H1 (cell line): ENCODE measurements at regions not wholly inside any gene's neighbourhood (a gene's known extent, or its start where the extent isn't known, plus 50 kb on each side); places are given as distances from the start of the nearest gene placed in this dataset.

ENCODE experiments used
- ATF2 ChIP-seq: IDR thresholded peaks from 2 replicates; pipeline ENCODE4 v1.6.1; 2012; ENCODE audit warnings: low read length, inconsistent platforms
- JUND ChIP-seq: IDR thresholded peaks from 2 replicates; pipeline ENCODE4 v1.6.1; 2011; ENCODE audit warnings: mild to moderate bottlenecking, improper control_type of control experiment, low read length
- NANOG ChIP-seq: IDR thresholded peaks from 2 replicates; pipeline ENCODE4 v1.6.1; 2011; ENCODE audit warnings: low read length, low read depth, mild to moderate bottlenecking, inconsistent platforms; ENCODE audit not compliant: insufficient read depth, poor library complexity, severe bottlenecking

DNA sequence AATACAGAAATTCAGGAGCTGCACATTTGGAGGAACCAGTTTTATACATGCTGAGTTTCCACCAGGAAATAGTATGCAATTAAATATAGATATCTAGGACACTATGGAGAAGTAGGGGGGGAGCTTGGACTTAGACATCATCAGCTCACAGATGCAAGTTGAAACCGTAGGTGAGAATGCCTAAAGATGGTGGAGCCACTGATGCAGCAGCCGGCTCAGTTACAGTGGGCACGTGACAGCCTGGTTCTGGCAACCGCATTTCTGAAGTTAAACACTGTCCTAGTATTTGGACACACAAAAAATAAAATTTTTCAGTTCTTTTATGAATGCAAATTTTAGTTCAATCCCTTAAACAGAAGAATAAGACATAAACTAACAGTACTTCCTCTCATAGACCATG lies 91.5 kb upstream of the FRY start (continued):
- no peak for TF ChIP-seq ATF2
- no peak for TF ChIP-seq NANOG
- TF ChIP-seq JUND = no peak
